Omental fat pad (tissue), 3 donors: ENCODE measurements at regions not wholly inside any gene's neighbourhood (a gene's known extent, or its start where the extent isn't known, plus 50 kb on each side); places are given as distances from the start of the nearest gene placed in this dataset.

Source experiments
- ATAC-seq: fragments of 150-250 bp; one replicate; pipeline ENCODE4 v1.9.1; 2016; ENCODE audit warnings: mild to moderate bottlenecking, moderate library complexity; ENCODE audit not compliant: low FRiP score
- DNase-seq: peaks from one replicate; pipeline ENCODE4 v3.0.0-alpha.2; 2019; ENCODE audit warnings: low spot score
- TF ChIP-seq, protein P1 (sequence below), 3 donors: fragments of 450-650 bp; IDR thresholded peaks; one replicate each; pipeline ENCODE4 v1.5.1; 2016 to 2017; ENCODE audit warnings: antibody characterized with exemption in 3 of 3, mild to moderate bottlenecking in 3 of 3, moderate library complexity in 2 of 3

DNA sequence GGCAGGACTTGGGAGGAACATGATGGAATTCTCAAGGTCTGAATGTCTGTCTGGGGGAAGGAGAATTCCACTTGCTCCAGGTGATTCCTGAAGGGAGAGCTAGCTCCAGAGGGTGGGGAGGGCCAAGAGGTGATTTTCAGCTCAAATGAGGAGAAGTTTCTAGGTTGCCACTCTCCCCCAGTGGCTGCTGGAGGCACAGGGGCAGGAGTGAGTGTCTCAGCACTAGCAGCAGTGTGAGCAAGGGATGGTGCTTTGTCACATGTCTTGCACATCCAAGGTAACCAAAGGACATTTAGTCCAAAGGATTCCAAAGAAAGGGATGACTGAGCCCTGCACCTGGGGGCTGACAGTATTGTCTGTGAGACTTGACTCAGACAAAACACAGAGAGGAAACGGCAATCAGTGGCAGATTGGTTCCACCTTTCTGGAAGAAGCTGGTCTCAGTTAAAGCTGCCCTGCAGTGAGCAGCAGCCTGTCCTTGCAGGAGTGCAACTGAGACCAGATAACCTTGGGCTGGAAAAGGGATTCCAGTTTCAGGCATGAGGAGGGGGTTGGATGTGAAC, 51.2 kb upstream of the PCBD1 start:
- TF ChIP-seq, protein P1, sequence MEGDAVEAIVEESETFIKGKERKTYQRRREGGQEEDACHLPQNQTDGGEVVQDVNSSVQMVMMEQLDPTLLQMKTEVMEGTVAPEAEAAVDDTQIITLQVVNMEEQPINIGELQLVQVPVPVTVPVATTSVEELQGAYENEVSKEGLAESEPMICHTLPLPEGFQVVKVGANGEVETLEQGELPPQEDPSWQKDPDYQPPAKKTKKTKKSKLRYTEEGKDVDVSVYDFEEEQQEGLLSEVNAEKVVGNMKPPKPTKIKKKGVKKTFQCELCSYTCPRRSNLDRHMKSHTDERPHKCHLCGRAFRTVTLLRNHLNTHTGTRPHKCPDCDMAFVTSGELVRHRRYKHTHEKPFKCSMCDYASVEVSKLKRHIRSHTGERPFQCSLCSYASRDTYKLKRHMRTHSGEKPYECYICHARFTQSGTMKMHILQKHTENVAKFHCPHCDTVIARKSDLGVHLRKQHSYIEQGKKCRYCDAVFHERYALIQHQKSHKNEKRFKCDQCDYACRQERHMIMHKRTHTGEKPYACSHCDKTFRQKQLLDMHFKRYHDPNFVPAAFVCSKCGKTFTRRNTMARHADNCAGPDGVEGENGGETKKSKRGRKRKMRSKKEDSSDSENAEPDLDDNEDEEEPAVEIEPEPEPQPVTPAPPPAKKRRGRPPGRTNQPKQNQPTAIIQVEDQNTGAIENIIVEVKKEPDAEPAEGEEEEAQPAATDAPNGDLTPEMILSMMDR (IDR thresholded peaks at IDR 0.05) = no peak
- ATAC-seq = no peak

DNA sequence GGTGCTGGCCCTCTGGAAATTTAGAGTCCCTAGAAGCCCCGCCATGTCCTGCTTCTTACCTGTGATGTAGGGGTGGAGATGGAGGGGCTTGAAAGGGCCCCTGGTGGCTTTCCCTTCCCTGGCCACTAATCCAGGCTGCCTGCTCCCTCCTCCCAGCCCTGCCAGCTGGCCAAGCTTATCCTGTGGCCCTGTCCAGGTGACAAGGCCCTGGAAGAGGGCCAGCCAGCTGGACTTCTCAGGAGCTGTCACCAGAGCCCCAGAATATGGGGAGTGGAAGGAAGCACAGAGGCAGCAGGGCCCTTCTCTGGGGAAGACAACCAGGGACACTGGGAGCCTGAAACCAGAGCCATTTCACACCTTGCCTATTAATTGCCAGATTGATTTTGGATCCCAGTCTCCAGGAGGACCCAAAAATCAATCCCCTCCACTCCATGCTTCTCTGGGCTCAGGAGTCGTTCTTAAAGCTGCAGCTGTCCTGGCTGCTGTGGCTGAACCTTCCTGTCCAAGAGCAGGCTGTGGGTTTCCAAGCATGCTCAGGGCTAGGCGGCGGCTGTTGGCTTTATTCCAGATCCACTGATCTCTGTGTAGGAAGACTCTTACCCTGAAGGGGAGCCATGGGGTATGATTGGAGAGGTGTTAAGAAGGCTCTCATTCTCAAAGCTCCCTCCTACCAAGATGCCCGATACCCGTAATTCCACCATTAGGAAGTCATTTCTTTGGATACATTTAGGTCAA, 52.6 kb upstream of the PCBD1 start:
- DNase-seq = no peak
- TF ChIP-seq, protein P1 (IDR thresholded peaks at IDR 0.05) = no peak
- ATAC-seq = no peak

More for the DNA sequence above, 51.2 kb upstream of the PCBD1 start:
- no peak for DNase-seq

DNA sequence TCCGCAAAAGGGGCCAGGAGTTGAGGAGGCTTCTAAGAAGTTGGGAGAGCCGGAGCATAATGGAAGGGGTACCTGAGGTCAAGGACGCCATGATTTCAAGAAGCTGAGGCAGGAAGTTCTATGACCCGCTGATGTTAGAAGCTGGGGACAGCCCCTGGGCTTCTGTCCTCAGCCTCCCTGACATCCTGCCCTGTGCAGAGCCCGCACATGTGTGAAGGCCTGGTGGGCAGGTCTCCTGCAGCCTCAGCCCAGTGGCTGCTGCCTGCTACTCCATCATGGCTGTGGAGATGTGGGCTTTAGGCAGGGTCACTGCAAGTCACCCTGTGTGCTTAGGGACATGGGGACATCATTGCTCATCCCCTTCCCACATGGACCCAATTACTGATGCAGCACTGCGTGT, 53.8 kb upstream of the PCBD1 start:
- no peak for ATAC-seq
- DNase-seq = no peak
- TF ChIP-seq, protein P1 (IDR thresholded peaks at IDR 0.05) = no peak

DNA sequence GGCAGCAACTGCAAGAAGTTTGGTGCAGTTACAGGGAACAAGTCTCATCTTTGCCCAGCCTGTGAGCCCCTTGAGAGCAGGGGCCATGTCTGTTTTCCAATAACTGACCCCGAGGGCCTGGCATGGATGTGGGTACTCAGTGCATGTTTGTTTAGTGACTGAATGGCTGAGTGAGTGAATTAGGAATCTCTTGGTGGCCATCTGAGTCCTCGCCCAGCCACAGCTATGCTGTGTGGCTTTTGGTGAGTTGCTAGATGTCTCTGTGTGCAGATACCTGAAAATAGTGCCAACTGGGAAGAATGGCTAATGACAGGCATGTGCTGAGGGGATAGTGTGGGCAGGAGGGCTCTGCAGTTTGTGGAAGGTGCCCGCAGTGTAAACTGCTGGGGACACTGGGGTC, 54.4 kb upstream of the PCBD1 start:
- DNase-seq (no peak), ATAC-seq (no peak)
- TF ChIP-seq, protein P1 (IDR thresholded peaks at IDR 0.05) = no peak

DNA sequence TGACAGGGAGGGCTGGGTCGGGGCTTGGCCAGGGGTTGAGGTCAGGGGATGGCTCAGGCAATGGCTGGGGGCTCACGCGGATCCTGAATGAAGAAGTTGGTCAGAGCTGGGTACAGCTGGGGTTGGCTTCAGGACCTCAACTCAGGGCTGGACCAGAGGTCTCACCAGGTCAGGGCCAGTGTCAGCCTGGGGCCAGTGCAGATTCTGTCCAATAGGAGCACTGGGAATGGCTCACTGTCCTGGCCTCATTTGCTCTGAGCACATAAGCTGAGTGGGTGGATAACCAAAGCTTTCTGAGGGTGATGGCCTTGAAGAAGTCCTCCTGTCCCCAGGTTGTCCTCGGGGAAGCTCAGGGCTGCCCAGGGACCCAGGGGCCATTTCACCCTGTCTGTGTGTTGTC, 54.9 kb upstream of the PCBD1 start:
- TF ChIP-seq, protein P1 (IDR thresholded peaks at IDR 0.05) = no peak
- no peak for ATAC-seq
- no peak for DNase-seq

DNA sequence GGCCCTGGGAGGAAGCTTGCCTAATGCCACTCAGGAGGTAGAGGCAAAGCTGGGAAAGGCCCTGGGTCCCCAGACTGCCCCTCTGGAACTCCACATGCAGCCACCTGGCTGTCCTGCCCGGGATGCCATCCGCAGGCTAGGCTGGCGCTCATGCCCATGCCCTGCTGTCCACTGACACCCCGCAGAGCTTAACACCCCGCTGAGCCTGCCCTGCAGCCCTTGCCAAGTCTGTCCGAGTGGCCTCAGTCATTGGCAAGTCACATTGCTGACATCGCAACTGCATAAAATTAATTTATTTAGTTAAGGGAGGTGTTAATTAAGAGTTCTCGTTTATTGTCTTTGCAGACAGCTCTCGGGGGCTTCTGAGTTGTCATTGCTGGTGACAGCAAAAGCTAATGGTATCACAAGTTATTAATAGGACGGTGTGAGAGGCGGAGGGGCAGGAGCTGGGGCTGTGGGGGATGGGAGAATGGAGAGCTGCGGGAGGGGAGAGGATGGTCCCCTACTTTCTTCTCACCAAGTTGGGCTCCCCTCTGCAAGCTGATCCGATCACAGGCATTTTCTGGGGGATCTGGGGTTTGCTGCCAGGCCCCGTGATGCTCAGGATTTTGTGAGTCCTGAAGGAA, 55.6 kb upstream of the PCBD1 start:
- DNase-seq (no peak), ATAC-seq (no peak)
- TF ChIP-seq, protein P1 (IDR thresholded peaks at IDR 0.05) = no peak

DNA sequence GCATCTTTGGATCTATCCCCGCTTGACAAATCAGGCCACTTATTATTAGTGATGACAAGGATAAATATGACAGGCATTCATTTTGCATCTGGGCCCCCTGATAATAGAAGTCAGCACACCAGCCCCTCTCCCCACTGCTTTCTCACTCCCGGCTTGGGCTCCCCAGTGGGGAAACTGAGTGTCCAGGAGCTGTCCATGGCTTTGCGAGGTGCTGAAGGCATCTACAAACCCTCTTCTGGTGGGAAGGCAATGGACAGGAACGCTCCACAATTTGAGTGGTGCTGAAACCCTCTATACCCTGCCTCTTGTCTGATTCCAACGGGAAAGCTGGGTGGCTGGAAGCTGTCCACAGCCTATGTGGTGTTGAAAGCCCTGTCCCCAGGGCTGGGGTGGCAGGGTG, 61.7 kb upstream of the PCBD1 start:
- no peak for DNase-seq
- no peak for ATAC-seq
- TF ChIP-seq, protein P1 (IDR thresholded peaks at IDR 0.05) = no peak
